ENCODE measurements at regions not wholly inside any gene's neighbourhood (a gene's known extent, or its start where the extent isn't known, plus 50 kb on each side); places are given as distances from the start of the nearest gene placed in this dataset.

DNA sequence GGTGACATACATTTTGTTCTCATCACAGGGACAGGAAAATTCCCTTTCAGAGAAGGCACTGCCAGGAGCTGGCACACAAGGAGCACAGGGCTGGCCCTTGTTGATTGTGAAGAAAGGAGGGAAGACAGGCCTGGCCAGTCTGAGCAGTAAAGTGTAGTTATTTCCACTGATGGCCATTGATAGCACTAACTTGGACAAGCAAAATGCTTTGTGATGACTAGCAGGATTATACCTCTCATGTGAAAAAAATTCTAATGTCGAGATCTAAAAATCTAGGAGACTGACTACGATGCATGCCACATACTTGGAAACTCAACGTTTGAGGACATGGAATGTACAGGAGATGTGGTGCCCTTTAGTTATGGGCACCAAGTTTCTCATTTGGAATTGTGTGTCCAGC is 54.3 kb upstream of the ST8SIA2 start:
- Histone ChIP-seq H3K27ac (no peak overlapping the region), H3K4me1 (no peaks in the 10 kb centered on the region), H3K9me3 (no peaks in the 10 kb centered on the region), H3K4me3 (no peak overlapping the region), H3K36me3 (no peaks in the 10 kb centered on the region), H3K27me3 (peaks cover 0 to 17% of the 10 kb centered on the region in 2 donors)
- TF ChIP-seq, protein P1, sequence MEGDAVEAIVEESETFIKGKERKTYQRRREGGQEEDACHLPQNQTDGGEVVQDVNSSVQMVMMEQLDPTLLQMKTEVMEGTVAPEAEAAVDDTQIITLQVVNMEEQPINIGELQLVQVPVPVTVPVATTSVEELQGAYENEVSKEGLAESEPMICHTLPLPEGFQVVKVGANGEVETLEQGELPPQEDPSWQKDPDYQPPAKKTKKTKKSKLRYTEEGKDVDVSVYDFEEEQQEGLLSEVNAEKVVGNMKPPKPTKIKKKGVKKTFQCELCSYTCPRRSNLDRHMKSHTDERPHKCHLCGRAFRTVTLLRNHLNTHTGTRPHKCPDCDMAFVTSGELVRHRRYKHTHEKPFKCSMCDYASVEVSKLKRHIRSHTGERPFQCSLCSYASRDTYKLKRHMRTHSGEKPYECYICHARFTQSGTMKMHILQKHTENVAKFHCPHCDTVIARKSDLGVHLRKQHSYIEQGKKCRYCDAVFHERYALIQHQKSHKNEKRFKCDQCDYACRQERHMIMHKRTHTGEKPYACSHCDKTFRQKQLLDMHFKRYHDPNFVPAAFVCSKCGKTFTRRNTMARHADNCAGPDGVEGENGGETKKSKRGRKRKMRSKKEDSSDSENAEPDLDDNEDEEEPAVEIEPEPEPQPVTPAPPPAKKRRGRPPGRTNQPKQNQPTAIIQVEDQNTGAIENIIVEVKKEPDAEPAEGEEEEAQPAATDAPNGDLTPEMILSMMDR (IDR thresholded peaks at IDR 0.05) = no peak
- intact Hi-C loops (cut with DNase I) = no loop called here
- no peak for ATAC-seq
- no peak for DNase-seq

Measured in left lung (tissue), 4 donors.